ENCODE measurements at regions not wholly inside any gene's neighbourhood (a gene's known extent, or its start where the extent isn't known, plus 50 kb on each side); places are given as distances from the start of the nearest gene placed in this dataset.

- WGBS (ENCODE audit: missing lambda C conversion rate), result 17% methylated on average over 4 of the region's 4 CpGs
- H3K9me3 ChIP-seq, result no peaks in the 10 kb centered on the region
- no peak overlapping the region for H3K4me2 ChIP-seq
- DNase-seq (ENCODE audit: low read depth in 1 of 2, low spot score in 1 of 2), result no peak
- FAIRE-seq, result no peak
- no peak overlapping the region for H3K4me3 ChIP-seq
- ChIA-PET CTCF (no interaction called here), POLR2A (no interaction called here)
- H3K4me1 ChIP-seq, result 0 out of 3 replicates have a peak, but pooled peaks cover 7% of the 10 kb centered on the region
- TF ChIP-seq, protein P1, sequence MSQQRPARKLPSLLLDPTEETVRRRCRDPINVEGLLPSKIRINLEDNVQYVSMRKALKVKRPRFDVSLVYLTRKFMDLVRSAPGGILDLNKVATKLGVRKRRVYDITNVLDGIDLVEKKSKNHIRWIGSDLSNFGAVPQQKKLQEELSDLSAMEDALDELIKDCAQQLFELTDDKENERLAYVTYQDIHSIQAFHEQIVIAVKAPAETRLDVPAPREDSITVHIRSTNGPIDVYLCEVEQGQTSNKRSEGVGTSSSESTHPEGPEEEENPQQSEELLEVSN (IDR thresholded peaks at IDR 0.05; ENCODE audit: borderline replicate concordance, low read depth), result no peak
- TF ChIP-seq SMC3 (IDR thresholded peaks at IDR 0.05) (no peak), REST (IDR thresholded peaks at IDR 0.05) (no peak), GATA3 (IDR thresholded peaks at IDR 0.05; ENCODE audit: borderline replicate concordance) (no peak)
- no peak overlapping the region for H3K27ac ChIP-seq
- ATAC-seq, result no peak
Observed at GRCh38 chr14:78086342-78086741, 83.8 kb upstream of the NRXN3 start.

GRCh38 chr14:78088916-78089315, 81.3 kb upstream of the NRXN3 start:
- H3K4me3 ChIP-seq, result no peak overlapping the region

More at GRCh38 chr14:78088916-78089315, 81.3 kb upstream of the NRXN3 start:
- WGBS (ENCODE audit: missing lambda C conversion rate), result 55% methylated on average over 3 of the region's 3 CpGs
- ATAC-seq, result peak in 1 of 2 experiments; percentile 61; a peak in 2 of 6 replicates
- POLR2A ChIA-PET, result no interaction called here
- DNase-seq (ENCODE audit: low read depth in 1 of 2, low spot score in 1 of 2), result no peak
- TF ChIP-seq, protein P2, sequence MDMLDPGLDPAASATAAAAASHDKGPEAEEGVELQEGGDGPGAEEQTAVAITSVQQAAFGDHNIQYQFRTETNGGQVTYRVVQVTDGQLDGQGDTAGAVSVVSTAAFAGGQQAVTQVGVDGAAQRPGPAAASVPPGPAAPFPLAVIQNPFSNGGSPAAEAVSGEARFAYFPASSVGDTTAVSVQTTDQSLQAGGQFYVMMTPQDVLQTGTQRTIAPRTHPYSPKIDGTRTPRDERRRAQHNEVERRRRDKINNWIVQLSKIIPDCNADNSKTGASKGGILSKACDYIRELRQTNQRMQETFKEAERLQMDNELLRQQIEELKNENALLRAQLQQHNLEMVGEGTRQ (IDR thresholded peaks at IDR 0.05), result no peak
- TF ChIP-seq REST (IDR thresholded peaks at IDR 0.05), result no peak
- no peak for TF ChIP-seq ZFP36 (IDR thresholded peaks at IDR 0.05; ENCODE audit: borderline replicate concordance, partially characterized antibody)
- no peak for TF ChIP-seq POLR2A (IDR thresholded peaks at IDR 0.05; ENCODE audit: low read length)
- TF ChIP-seq FOXS1 (CRISPR knock-in tag; IDR thresholded peaks at IDR 0.05), result no peak
- no peak for TF ChIP-seq RNF2 (IDR thresholded peaks at IDR 0.05; ENCODE audit: borderline replicate concordance, low read depth)
- TF ChIP-seq MAZ (IDR thresholded peaks at IDR 0.05; ENCODE audit: borderline replicate concordance, low read depth, low read length), result no peak
- TF ChIP-seq BCL3 (IDR thresholded peaks at IDR 0.05), result no peak
- TF ChIP-seq GATA3 (IDR thresholded peaks at IDR 0.05; ENCODE audit: borderline replicate concordance), result no peak
- TF ChIP-seq HEYL (CRISPR knock-in tag; IDR thresholded peaks at IDR 0.05), result no peak
- TF ChIP-seq ZNF302 (CRISPR knock-in tag; IDR thresholded peaks at IDR 0.05), result no peak
- no peak for TF ChIP-seq MAFK (IDR thresholded peaks at IDR 0.05; ENCODE audit: partially characterized antibody)
- no peak for TF ChIP-seq HES2 (IDR thresholded peaks at IDR 0.05)
- no peak for TF ChIP-seq JUNB (IDR thresholded peaks at IDR 0.05)
- no peak for TF ChIP-seq ZSCAN20 (CRISPR knock-in tag; IDR thresholded peaks at IDR 0.05)
- no peak for TF ChIP-seq JUN (IDR thresholded peaks at IDR 0.05)
- TF ChIP-seq POLR2AphosphoS2 (conservative IDR thresholded peaks at IDR 0.05; ENCODE audit: low read length), result no peak
- no peak for TF ChIP-seq FOSB (CRISPR knock-in tag; IDR thresholded peaks at IDR 0.05)
- TF ChIP-seq NPAS2 (CRISPR knock-in tag; IDR thresholded peaks at IDR 0.05; ENCODE audit: borderline replicate concordance), result no peak
- no peak for FAIRE-seq
- Histone ChIP-seq H3K27ac (no peak overlapping the region), H3K4me1 (peaks cover 9% of the 10 kb centered on the region; the same call in 1 of the 3 replicates), H3K9me3 (no peaks in the 10 kb centered on the region), H3K4me2 (no peak overlapping the region)
- CTCF ChIA-PET, result interaction anchor here (1.1 to 1.4 kb wide), 4 partner anchors 10 to 227 kb away, joined by 3 to 5 read pairs (median 4); no protein-coding TSS in a partner anchor

Data from A549 (cell line).